Cardiac muscle cell (in vitro differentiated cells and primary cell): ENCODE measurements at regions not wholly inside any gene's neighbourhood (a gene's known extent, or its start where the extent isn't known, plus 50 kb on each side); places are given as distances from the start of the nearest gene placed in this dataset.
"Not testable (repeated sequence)": the region's sequence is repeated elsewhere in the genome, so short reads cannot be mapped to it uniquely, and the experiment has no call there.

Source experiments
- DNase-seq, 2 donors: peaks; one replicate each; pipeline versions ENCODE4 v3.0.0 to v3.0.0-alpha.2; 2010 to 2017; ENCODE audit warnings: low read depth in 1 of 2, low spot score in 1 of 2
- H3K27ac ChIP-seq: fragments of 200-600 bp; sonication (generic); 2 replicates; pipeline ENCODE4 v1.5.1; 2016
- H3K27me3 ChIP-seq: fragments of 200-600 bp; sonication (generic); 2 replicates; pipeline ENCODE4 v1.6.0; 2016; ENCODE audit warnings: control low read depth
- H3K36me3 ChIP-seq: fragments of 200-600 bp; sonication (generic); 2 replicates; pipeline ENCODE4 v1.5.1; 2016; ENCODE audit warnings: control low read depth
- H3K4me1 ChIP-seq: fragments of 200-600 bp; sonication (generic); 2 replicates; pipeline ENCODE4 v1.8.1; 2017; ENCODE audit warnings: low read depth, mild to moderate bottlenecking, mixed run types
- H3K4me3 ChIP-seq: fragments of 200-600 bp; sonication (generic); 2 replicates; pipeline ENCODE4 v1.5.1; 2016; ENCODE audit warnings: mild to moderate bottlenecking
- H3K9me3 ChIP-seq: fragments of 200-600 bp; sonication (generic); 2 replicates; pipeline ENCODE4 v1.5.1; 2017; ENCODE audit warnings: low read depth, mild to moderate bottlenecking, control low read depth
- TF ChIP-seq, protein P1 (sequence below): IDR thresholded peaks from 2 replicates; pipeline ENCODE4 v1.5.1; 2012; ENCODE audit warnings: low read depth, mild to moderate bottlenecking, low read length

DNA sequence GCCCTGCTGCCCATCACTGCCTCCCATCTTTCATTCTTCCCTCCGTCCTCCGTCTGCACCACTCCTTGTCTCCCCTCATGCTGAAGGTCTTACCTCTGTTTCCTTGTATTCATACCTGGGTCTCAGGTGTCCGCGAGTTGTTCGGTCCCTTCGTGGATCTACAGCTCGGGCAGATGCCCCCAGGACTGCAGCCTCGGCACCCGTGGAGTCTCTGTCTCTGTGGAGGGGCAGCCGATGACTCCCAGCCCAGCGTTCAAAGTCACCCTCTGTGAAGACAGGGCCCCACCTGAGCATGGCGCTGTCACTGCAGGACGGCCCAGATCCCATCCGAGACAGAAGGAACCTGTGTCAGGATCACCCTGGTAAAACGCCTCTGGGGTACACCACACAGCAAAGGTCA lies 480.0 kb upstream of the SALL3 start:
- no peak for DNase-seq
- TF ChIP-seq, protein P1, sequence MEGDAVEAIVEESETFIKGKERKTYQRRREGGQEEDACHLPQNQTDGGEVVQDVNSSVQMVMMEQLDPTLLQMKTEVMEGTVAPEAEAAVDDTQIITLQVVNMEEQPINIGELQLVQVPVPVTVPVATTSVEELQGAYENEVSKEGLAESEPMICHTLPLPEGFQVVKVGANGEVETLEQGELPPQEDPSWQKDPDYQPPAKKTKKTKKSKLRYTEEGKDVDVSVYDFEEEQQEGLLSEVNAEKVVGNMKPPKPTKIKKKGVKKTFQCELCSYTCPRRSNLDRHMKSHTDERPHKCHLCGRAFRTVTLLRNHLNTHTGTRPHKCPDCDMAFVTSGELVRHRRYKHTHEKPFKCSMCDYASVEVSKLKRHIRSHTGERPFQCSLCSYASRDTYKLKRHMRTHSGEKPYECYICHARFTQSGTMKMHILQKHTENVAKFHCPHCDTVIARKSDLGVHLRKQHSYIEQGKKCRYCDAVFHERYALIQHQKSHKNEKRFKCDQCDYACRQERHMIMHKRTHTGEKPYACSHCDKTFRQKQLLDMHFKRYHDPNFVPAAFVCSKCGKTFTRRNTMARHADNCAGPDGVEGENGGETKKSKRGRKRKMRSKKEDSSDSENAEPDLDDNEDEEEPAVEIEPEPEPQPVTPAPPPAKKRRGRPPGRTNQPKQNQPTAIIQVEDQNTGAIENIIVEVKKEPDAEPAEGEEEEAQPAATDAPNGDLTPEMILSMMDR, result no peak
- Histone ChIP-seq H3K4me3 (no peak overlapping the region), H3K27ac (no peak overlapping the region), H3K27me3 (no peaks in the 10 kb centered on the region), H3K4me1 (no peaks in the 10 kb centered on the region), H3K36me3 (no peaks in the 10 kb centered on the region), H3K9me3 (no peaks in the 10 kb centered on the region)

DNA sequence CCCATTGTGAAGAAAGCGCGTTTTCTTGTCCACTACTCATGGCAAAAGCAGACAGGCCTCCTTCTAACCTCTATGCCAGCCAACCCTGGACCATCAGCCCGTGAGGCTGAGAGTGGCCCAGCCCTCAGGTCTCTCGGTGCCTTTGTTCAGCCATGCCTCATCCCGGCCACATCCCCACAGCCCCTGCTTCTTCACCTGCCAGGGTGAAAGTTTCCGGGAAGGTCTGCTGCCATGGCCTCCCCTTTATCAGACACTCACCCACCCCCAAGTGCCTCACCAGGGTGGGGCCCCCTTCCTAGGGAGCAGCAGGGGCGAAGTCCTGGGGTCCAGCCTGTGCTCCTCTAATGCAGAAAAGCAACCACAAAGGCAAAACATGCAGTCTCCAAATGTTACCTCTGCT lies 478.4 kb upstream of the SALL3 start:
- no peaks in the 10 kb centered on the region for H3K27me3 ChIP-seq
- H3K4me3 ChIP-seq, result no peak overlapping the region
- H3K27ac ChIP-seq, result no peak overlapping the region
- no peaks in the 10 kb centered on the region for H3K36me3 ChIP-seq
- TF ChIP-seq, protein P1, result no peak
- no peaks in the 10 kb centered on the region for H3K4me1 ChIP-seq
- no peak for DNase-seq
- no peaks in the 10 kb centered on the region for H3K9me3 ChIP-seq

DNA sequence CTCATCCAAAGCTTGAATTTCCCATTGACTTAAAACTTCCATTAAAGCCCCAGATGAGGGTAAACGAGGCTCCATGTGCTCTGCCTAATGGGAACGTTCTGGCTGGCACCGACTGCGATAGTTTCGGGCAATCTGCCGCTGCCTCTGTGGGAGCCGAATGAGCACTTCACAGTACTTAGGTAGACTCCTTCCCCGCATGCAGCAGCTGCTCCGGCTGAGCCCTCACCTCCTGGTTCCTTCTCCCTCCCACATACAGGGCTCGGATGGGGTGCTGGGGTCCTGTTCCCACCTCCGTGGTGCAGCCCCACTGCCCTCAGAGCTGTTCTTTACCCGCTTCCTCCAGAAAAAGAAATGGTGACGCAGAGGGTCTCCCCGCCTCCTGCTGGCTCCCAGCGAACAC lies 476.5 kb upstream of the SALL3 start:
- no peaks in the 10 kb centered on the region for H3K36me3 ChIP-seq
- TF ChIP-seq, protein P1, result no peak
- H3K4me3 ChIP-seq, result no peak overlapping the region
- DNase-seq, result no peak
- no peaks in the 10 kb centered on the region for H3K4me1 ChIP-seq
- H3K9me3 ChIP-seq, result no peaks in the 10 kb centered on the region
- H3K27me3 ChIP-seq, result no peaks in the 10 kb centered on the region
- H3K27ac ChIP-seq, result no peak overlapping the region

DNA sequence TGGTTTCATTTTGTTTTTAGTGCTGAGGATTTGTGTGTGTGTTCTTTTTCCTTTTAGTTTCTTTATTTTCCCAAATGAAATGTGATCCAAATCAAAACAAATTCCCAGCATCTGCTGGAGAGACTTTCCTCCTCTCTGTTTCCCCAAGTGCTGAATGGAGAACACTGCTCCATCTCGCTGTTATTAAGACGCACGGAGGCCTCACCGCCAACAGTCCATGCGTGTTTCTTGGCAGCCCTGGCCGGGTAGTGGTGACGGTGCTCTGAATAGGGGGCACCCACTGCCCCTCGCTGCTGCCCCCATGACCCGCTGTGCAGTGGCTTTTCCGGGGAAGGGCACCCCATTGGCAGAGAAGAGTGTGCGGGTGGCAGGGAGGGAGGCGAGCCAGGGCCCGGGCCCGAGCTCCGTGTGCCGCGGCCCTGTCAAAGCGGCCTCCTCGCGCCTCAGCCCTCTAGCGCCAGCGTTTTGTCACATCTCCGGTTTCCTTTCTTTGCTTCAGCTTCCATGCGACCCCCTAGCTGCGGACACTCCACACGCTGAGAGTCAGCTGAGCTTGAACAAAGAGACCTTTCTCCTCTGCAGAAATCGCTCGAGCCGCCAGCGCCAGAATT lies 473.7 kb upstream of the SALL3 start:
- Histone ChIP-seq H3K27ac (no peak overlapping the region), H3K4me1 (no peaks in the 10 kb centered on the region), H3K27me3 (no peaks in the 10 kb centered on the region), H3K4me3 (no peak overlapping the region), H3K36me3 (no peaks in the 10 kb centered on the region), H3K9me3 (no peaks in the 10 kb centered on the region)
- TF ChIP-seq, protein P1, result no peak
- DNase-seq, result peak in 1 of 2 donors; percentile 9

DNA sequence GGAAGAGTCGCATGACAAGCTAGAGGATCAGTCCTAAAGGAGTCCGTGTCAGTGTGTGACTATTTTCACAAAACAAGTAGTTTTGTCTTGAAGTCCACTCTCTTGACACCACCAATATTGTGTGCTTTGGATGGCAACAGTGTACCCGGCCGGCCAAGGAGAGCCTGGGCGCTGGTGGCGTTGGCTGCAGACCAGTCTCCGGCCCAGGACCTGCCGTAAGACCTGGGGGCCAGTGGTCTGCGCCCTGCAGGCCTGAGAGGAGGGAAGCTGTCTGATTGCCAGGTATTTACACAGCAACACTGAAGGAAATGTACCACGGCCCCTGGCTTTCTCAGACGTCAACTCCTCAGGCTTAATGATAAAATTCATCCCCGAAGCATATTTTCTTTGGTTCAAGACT lies 472.4 kb upstream of the SALL3 start:
- no peak for DNase-seq
- no peaks in the 10 kb centered on the region for H3K36me3 ChIP-seq
- no peaks in the 10 kb centered on the region for H3K4me1 ChIP-seq
- TF ChIP-seq, protein P1, result no peak
- no peak overlapping the region for H3K27ac ChIP-seq
- no peaks in the 10 kb centered on the region for H3K9me3 ChIP-seq
- H3K4me3 ChIP-seq, result no peak overlapping the region
- H3K27me3 ChIP-seq, result no peaks in the 10 kb centered on the region

DNA sequence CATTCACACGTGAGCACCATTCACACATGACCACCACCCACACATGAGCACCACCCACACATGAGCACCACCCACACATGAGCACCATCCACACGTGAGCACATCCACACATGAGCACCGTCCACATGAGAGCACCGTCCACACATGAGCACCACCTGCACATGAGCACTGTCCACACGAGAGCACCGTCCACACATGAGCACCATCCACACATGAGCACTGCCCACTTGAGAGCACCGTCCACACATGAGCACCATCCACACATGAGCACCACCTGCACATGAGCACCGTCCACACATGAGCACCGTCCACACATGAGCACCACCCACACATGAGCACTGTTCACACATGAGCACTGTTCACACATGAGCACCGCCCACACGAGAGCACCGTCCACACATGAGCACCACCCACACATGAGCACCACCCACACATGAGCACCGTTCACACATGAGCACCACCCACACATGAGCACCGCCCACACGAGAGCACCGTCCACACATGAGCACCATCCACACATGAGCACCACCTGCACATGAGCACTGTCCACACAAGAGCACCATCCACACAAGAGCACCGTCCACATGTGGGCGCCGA lies 471.3 kb upstream of the SALL3 start:
- not testable (repeated sequence) for H3K27me3 ChIP-seq

More for the DNA sequence above, 471.3 kb upstream of the SALL3 start:
- H3K9me3 ChIP-seq, DNase-seq, H3K27ac ChIP-seq, H3K4me3 ChIP-seq, H3K4me1 ChIP-seq, H3K36me3 ChIP-seq: not testable (repeated sequence)
